PC-3 (cell line): ENCODE measurements at regions not wholly inside any gene's neighbourhood (a gene's known extent, or its start where the extent isn't known, plus 50 kb on each side); places are given as distances from the start of the nearest gene placed in this dataset.

Experiments used
- EZH2 ChIP-seq: fragments of 300-600 bp; sonication (generic); IDR thresholded peaks from one replicate; pipeline ENCODE4 v1.6.1; 2017; ENCODE audit warnings: antibody characterized with exemption, mild to moderate bottlenecking, low read length; ENCODE audit not compliant: unreplicated experiment
- TF ChIP-seq, protein P1 (sequence below): fragments of 300-600 bp; sonication (generic); conservative IDR thresholded peaks from 2 replicates; pipeline ENCODE4 v1.5.1; 2017; ENCODE audit warnings: antibody characterized with exemption, low read depth, mild to moderate bottlenecking, low read length

DNA sequence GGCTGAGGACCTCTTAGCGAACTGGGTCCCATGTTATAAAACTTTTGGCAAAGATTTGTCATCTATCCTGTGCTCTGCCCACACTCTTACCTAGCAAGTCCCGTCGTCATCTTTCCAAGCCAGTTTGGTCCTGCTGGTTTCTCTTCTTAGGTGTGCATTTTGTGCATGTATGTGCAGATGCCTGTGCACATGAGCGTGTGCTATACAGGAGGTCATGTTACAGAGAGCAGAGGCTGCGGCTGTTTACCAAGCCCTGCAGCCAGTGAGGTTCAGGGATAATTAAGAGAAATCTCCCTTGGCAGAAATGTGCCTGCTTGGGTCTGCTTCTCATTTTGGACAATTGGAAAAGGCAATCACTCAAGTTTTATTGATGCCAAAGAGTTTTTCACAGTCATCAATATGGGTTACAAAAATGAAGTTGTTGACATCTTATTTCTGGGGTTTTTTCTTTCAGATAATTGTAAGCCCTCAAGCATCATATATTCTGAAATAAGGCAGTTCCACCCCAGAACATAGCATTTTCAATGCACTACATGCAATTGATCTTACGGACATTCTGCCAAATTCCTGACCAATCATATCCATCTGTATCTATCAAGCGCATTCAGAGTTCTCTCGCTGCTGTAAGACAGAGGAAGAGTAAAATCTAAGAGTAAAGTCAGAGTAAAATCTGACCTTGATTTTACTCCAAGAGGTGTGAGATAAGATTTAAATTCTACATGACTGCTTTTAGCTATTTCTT, 361.4 kb upstream of the ZNF32 start:
- TF ChIP-seq, protein P1, sequence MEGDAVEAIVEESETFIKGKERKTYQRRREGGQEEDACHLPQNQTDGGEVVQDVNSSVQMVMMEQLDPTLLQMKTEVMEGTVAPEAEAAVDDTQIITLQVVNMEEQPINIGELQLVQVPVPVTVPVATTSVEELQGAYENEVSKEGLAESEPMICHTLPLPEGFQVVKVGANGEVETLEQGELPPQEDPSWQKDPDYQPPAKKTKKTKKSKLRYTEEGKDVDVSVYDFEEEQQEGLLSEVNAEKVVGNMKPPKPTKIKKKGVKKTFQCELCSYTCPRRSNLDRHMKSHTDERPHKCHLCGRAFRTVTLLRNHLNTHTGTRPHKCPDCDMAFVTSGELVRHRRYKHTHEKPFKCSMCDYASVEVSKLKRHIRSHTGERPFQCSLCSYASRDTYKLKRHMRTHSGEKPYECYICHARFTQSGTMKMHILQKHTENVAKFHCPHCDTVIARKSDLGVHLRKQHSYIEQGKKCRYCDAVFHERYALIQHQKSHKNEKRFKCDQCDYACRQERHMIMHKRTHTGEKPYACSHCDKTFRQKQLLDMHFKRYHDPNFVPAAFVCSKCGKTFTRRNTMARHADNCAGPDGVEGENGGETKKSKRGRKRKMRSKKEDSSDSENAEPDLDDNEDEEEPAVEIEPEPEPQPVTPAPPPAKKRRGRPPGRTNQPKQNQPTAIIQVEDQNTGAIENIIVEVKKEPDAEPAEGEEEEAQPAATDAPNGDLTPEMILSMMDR: no peak
- no peak for TF ChIP-seq EZH2
